ENCODE measurements at regions not wholly inside any gene's neighbourhood (a gene's known extent, or its start where the extent isn't known, plus 50 kb on each side); places are given as distances from the start of the nearest gene placed in this dataset.

- H3K4me3 ChIP-seq (replicated peaks in 1 of 4; ENCODE audit: control extremely low read depth in 1 of 4, insufficient read depth in 1 of 4, low read depth in 3 of 4, low read length in 4 of 4): no peak overlapping the region
- no peaks in the 10 kb centered on the region for H3K36me3 ChIP-seq (ENCODE audit: control insufficient read depth, insufficient read depth, low read length)
- H3K4me2 ChIP-seq (ENCODE audit: extremely low read depth, insufficient read depth, low read length): no peak overlapping the region
- H3K9ac ChIP-seq (ENCODE audit: insufficient read depth, low read length): no peak overlapping the region
- H4K20me1 ChIP-seq (ENCODE audit: control insufficient read depth, extremely low read depth, insufficient read depth, low read length): no peaks in the 10 kb centered on the region
- no peak overlapping the region for H2AFZ ChIP-seq (ENCODE audit: low read length)
- TF ChIP-seq EZH2 (IDR thresholded peaks at IDR 0.05; ENCODE audit: low read length, missing control alignments): no peak
- TF ChIP-seq CTCF (conservative IDR thresholded peaks at IDR 0.05 in 1 of 2, IDR thresholded peaks at IDR 0.05 in 1 of 2; ENCODE audit: low read depth in 1 of 2, low read length in 2 of 2): no peak
- no peaks in the 10 kb centered on the region for H3K4me1 ChIP-seq (ENCODE audit: control insufficient read depth, extremely low read depth, insufficient read depth, low read length)
- H3K27ac ChIP-seq (ENCODE audit: insufficient read depth, low read length): no peak overlapping the region
- H3K27me3 ChIP-seq (ENCODE audit: control insufficient read depth, insufficient read depth, low read length): no peaks in the 10 kb centered on the region
- peak in 1 of 2 donors; percentile 8 for DNase-seq (ENCODE audit: low read depth in 2 of 2)
- H3K9me3 ChIP-seq (ENCODE audit: control insufficient read depth, insufficient read depth, low read depth, low read length): no peaks in the 10 kb centered on the region
- no peaks in the 10 kb centered on the region for H3K79me2 ChIP-seq (ENCODE audit: control insufficient read depth, insufficient read depth, low read length)
Measured at GRCh38 chr5:174459071-174459702, 265.2 kb upstream of the MSX2 start.

- no peak for TF ChIP-seq CTCF (conservative IDR thresholded peaks at IDR 0.05 in 1 of 2, IDR thresholded peaks at IDR 0.05 in 1 of 2; ENCODE audit: low read depth in 1 of 2, low read length in 2 of 2)
- no peak for TF ChIP-seq EZH2 (IDR thresholded peaks at IDR 0.05; ENCODE audit: low read length, missing control alignments)
- Histone ChIP-seq H3K27me3 (ENCODE audit: control insufficient read depth, insufficient read depth, low read length) (no peaks in the 10 kb centered on the region), H3K79me2 (ENCODE audit: control insufficient read depth, insufficient read depth, low read length) (no peaks in the 10 kb centered on the region), H2AFZ (ENCODE audit: low read length) (no peak overlapping the region), H3K4me1 (ENCODE audit: control insufficient read depth, extremely low read depth, insufficient read depth, low read length) (no peaks in the 10 kb centered on the region), H3K9ac (ENCODE audit: insufficient read depth, low read length) (no peak overlapping the region), H3K4me2 (ENCODE audit: extremely low read depth, insufficient read depth, low read length) (no peak overlapping the region), H3K36me3 (ENCODE audit: control insufficient read depth, insufficient read depth, low read length) (no peaks in the 10 kb centered on the region), H3K27ac (ENCODE audit: insufficient read depth, low read length) (no peak overlapping the region), H4K20me1 (ENCODE audit: control insufficient read depth, extremely low read depth, insufficient read depth, low read length) (no peaks in the 10 kb centered on the region), H3K4me3 (replicated peaks in 1 of 4; ENCODE audit: control extremely low read depth in 1 of 4, insufficient read depth in 1 of 4, low read depth in 3 of 4, low read length in 4 of 4) (no peak overlapping the region), H3K9me3 (ENCODE audit: control insufficient read depth, insufficient read depth, low read depth, low read length) (no peaks in the 10 kb centered on the region)
- no peak for DNase-seq (ENCODE audit: low read depth in 2 of 2)
Measured at GRCh38 chr5:174459832-174460448, 264.4 kb upstream of the MSX2 start.

- Histone ChIP-seq H3K27me3 (ENCODE audit: control insufficient read depth, insufficient read depth, low read length) (no peaks in the 10 kb centered on the region), H3K4me3 (replicated peaks in 1 of 4; ENCODE audit: control extremely low read depth in 1 of 4, insufficient read depth in 1 of 4, low read depth in 3 of 4, low read length in 4 of 4) (no peak overlapping the region), H3K4me1 (ENCODE audit: control insufficient read depth, extremely low read depth, insufficient read depth, low read length) (no peaks in the 10 kb centered on the region), H3K36me3 (ENCODE audit: control insufficient read depth, insufficient read depth, low read length) (no peaks in the 10 kb centered on the region), H2AFZ (ENCODE audit: low read length) (no peak overlapping the region), H3K9ac (ENCODE audit: insufficient read depth, low read length) (no peak overlapping the region), H3K27ac (ENCODE audit: insufficient read depth, low read length) (no peak overlapping the region), H3K9me3 (ENCODE audit: control insufficient read depth, insufficient read depth, low read depth, low read length) (no peaks in the 10 kb centered on the region), H4K20me1 (ENCODE audit: control insufficient read depth, extremely low read depth, insufficient read depth, low read length) (no peaks in the 10 kb centered on the region), H3K79me2 (ENCODE audit: control insufficient read depth, insufficient read depth, low read length) (no peaks in the 10 kb centered on the region), H3K4me2 (ENCODE audit: extremely low read depth, insufficient read depth, low read length) (no peak overlapping the region)
- TF ChIP-seq CTCF (conservative IDR thresholded peaks at IDR 0.05 in 1 of 2, IDR thresholded peaks at IDR 0.05 in 1 of 2; ENCODE audit: low read depth in 1 of 2, low read length in 2 of 2) (no peak), EZH2 (IDR thresholded peaks at IDR 0.05; ENCODE audit: low read length, missing control alignments) (no peak)
- no peak for DNase-seq (ENCODE audit: low read depth in 2 of 2)
Measured at GRCh38 chr5:174462129-174462528, 262.3 kb upstream of the MSX2 start.
